HFFc6 (cell line): ENCODE measurements at regions not wholly inside any gene's neighbourhood (a gene's known extent, or its start where the extent isn't known, plus 50 kb on each side); places are given as distances from the start of the nearest gene placed in this dataset.

Experiments used
- DNase-seq: peaks from one replicate; pipeline ENCODE4 v3.0.0-alpha.2; 2018
- H3K27ac Mint-ChIP-seq: 2 replicates; pipeline ENCODE4 v1.8.0; 2020; ENCODE audit warnings: mild to moderate bottlenecking, mixed read lengths
- H3K27me3 Mint-ChIP-seq: 2 replicates; pipeline ENCODE4 v1.8.0; 2021; ENCODE audit warnings: mild to moderate bottlenecking, moderate library complexity, mixed read lengths; ENCODE audit not compliant: insufficient read depth
- H3K36me3 Mint-ChIP-seq: 2 replicates; pipeline ENCODE4 v1.8.0; 2021; ENCODE audit warnings: low read depth, mixed read lengths
- H3K4me1 Mint-ChIP-seq: 2 replicates; pipeline ENCODE4 v1.8.0; 2020; ENCODE audit warnings: low read depth, mixed read lengths
- H3K4me3 Mint-ChIP-seq: 2 replicates; pipeline ENCODE4 v1.8.0; 2020; ENCODE audit warnings: mild to moderate bottlenecking, moderate library complexity, mixed read lengths
- H3K9me3 Mint-ChIP-seq: 2 replicates; pipeline ENCODE4 v1.8.0; 2020; ENCODE audit warnings: mild to moderate bottlenecking, mixed read lengths
- TF ChIP-seq, protein P1 (sequence below): fragments of 200-600 bp; sonication (generic); IDR thresholded peaks from 2 replicates; pipeline ENCODE4 v1.5.0; 2021; ENCODE audit warnings: antibody characterized with exemption, mild to moderate bottlenecking

DNA sequence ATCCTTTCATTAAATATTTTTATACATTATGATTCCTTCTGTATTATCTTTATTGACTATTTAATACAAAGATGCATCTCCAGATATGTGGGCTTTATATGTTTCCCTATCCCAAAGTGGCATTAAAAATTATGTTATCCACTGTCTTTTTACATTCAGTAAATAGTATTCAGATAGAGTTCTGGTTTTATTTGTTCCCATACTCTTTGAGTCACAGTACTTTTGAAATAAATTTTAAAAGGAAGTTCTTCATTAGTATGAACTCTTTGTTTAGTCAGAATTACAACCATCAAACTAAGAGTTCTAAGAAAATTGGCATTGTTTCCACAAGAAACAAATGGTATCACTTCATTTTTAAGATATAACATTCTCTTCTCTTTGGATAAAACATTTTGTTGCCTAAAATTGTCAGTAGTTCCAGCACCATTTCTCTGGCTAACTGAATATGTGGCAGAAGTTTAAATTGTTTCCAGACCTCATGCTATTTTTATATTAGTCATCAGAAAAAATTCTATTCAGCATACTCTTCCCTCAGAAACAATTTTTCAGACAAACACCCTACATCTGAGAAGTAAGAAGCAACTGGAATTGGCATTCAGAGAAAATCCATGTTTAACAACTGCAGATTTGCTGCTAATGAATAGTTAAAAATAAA lies 88.5 kb upstream of the COL5A2 start:
- peak overlapping the region; percentile 90 for H3K27ac Mint-ChIP-seq

DNA sequence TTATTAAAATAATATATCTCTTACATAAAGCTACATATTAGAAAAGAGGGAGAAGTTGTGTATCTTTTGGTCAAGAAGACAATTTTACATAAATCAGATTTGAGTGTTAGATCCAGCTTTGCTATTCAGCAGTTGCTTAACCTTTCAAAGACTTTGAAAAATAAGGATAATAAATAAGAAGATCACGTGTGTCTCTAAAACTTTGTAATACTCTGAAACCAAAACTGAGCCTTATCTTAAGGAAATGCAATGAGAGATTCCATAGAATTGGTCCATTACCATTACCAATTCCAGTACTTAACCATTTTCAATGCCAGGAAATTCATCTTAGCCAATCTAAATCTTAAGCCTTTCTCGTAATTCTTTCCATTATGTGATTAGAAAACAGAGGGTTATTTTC lies 89.2 kb upstream of the COL5A2 start:
- TF ChIP-seq, protein P1, sequence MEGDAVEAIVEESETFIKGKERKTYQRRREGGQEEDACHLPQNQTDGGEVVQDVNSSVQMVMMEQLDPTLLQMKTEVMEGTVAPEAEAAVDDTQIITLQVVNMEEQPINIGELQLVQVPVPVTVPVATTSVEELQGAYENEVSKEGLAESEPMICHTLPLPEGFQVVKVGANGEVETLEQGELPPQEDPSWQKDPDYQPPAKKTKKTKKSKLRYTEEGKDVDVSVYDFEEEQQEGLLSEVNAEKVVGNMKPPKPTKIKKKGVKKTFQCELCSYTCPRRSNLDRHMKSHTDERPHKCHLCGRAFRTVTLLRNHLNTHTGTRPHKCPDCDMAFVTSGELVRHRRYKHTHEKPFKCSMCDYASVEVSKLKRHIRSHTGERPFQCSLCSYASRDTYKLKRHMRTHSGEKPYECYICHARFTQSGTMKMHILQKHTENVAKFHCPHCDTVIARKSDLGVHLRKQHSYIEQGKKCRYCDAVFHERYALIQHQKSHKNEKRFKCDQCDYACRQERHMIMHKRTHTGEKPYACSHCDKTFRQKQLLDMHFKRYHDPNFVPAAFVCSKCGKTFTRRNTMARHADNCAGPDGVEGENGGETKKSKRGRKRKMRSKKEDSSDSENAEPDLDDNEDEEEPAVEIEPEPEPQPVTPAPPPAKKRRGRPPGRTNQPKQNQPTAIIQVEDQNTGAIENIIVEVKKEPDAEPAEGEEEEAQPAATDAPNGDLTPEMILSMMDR = no peak
- H3K9me3 Mint-ChIP-seq = peaks cover 22% of the 10 kb centered on the region
- DNase-seq = no peak
- no peak overlapping the region; the same call in 1 of the 2 replicates for H3K4me3 Mint-ChIP-seq
- H3K27me3 Mint-ChIP-seq = no peaks in the 10 kb centered on the region
- H3K36me3 Mint-ChIP-seq = peaks cover 28% of the 10 kb centered on the region
- peak overlapping the region; percentile 62 for H3K27ac Mint-ChIP-seq
- peaks cover 63% of the 10 kb centered on the region for H3K4me1 Mint-ChIP-seq

More for the DNA sequence above, 88.5 kb upstream of the COL5A2 start:
- Mint-ChIP-seq H3K4me1 (peaks cover 56% of the 10 kb centered on the region), H3K27me3 (no peaks in the 10 kb centered on the region), H3K9me3 (peaks cover 22% of the 10 kb centered on the region), H3K4me3 (peak overlapping the region; percentile 54), H3K36me3 (peaks cover 28% of the 10 kb centered on the region)
- TF ChIP-seq, protein P1 = no peak
- peak; percentile 71 for DNase-seq

DNA sequence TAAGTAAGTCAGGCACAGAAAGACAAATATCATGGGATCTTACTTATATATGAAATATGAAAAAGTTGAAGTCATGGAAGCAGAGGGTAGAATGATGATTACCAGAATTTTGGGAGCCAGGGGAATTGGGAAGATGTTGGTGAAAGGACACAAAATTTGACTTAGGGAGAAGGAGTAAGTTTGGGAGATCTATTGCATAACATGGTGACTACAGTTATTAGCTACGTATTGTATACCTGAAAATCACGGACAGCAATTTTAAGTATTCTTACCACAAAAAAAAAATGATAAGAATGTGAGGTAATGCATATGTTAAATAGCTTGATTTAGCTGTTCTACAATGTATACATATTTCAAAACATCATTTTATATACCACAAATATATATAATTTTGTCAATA lies 94.2 kb upstream of the COL5A2 start:
- H3K36me3 Mint-ChIP-seq = peaks cover 23% of the 10 kb centered on the region
- no peak overlapping the region for H3K27ac Mint-ChIP-seq

DNA sequence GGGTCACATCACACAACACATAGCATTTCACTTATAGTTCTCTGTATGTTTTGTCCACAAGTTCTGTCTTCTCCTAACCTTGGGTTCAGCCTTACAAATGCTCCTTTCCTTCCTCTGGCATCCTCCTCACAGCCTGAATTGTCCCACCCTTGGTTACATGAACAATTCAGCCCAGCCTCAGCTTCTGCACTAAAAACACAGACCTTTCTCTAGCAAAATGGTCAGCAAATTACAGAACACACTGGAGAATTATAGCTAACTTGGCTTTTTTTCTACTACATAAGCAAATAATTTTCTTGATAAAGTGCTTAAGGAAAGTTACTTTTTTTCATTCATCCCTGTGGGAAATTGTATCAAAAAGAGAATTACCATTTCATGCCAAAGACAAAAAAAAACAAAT lies 94.8 kb upstream of the COL5A2 start:
- no peak overlapping the region for H3K4me3 Mint-ChIP-seq
- peaks cover 19% of the 10 kb centered on the region for H3K9me3 Mint-ChIP-seq
- peak overlapping the region; percentile 33; the same call in 1 of the 2 replicates for H3K27ac Mint-ChIP-seq
- no peak for DNase-seq
- no peaks in the 10 kb centered on the region for H3K27me3 Mint-ChIP-seq
- H3K36me3 Mint-ChIP-seq = peaks cover 23% of the 10 kb centered on the region
- peaks cover 49% of the 10 kb centered on the region for H3K4me1 Mint-ChIP-seq
- TF ChIP-seq, protein P1 = no peak

More for the DNA sequence above, 94.2 kb upstream of the COL5A2 start:
- Mint-ChIP-seq H3K4me3 (no peak overlapping the region), H3K4me1 (peaks cover 56% of the 10 kb centered on the region), H3K27me3 (no peaks in the 10 kb centered on the region), H3K9me3 (peaks cover 22% of the 10 kb centered on the region)
- TF ChIP-seq, protein P1 = no peak
- DNase-seq = no peak

DNA sequence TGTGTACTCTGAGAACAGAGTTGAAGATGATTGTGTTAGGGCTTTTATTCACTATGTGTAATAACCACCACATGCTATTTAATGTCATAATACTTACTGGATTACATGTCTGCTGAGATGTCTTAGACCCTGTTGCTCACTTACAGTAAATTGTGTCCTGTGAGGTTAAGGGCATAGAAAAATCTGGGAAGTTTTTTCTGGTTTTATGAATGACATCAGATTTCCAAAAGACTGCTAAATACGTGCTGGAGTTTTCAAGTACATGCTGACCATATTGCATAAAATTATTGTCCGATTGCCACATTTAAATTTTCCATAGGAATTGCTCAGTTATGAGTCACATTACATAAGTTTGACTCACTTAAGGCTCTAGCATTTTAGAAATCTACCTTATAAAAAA lies 96.7 kb upstream of the COL5A2 start:
- peaks cover 11% of the 10 kb centered on the region for H3K36me3 Mint-ChIP-seq
- H3K4me1 Mint-ChIP-seq = peaks cover 37% of the 10 kb centered on the region
- peak; percentile 83 for DNase-seq
- H3K4me3 Mint-ChIP-seq = peak overlapping the region; percentile 70
- peak overlapping the region; percentile 86 for H3K27ac Mint-ChIP-seq
- TF ChIP-seq, protein P1 = no peak
- no peaks in the 10 kb centered on the region for H3K27me3 Mint-ChIP-seq
- peaks cover 7% of the 10 kb centered on the region for H3K9me3 Mint-ChIP-seq
